Astrocyte (in vitro differentiated cells and primary cell): ENCODE measurements at regions not wholly inside any gene's neighbourhood (a gene's known extent, or its start where the extent isn't known, plus 50 kb on each side); places are given as distances from the start of the nearest gene placed in this dataset.

Experiments
- DNase-seq: peaks from one replicate; pipeline ENCODE4 v3.0.0-alpha.2; 2010; ENCODE audit warnings: low read depth
- FAIRE-seq: peaks from 2 replicates; lab custom pipeline; 2011; peaks lifted over from hg19 to GRCh38; lab: Jason Lieb, UNC
- H2AFZ ChIP-seq: 2 replicates; pipeline ENCODE4 v1.6.0; 2012; ENCODE audit warnings: low read depth, low read length, inconsistent platforms
- H3K27ac ChIP-seq: 2 replicates; pipeline ENCODE4 v1.5.1; 2011; ENCODE audit warnings: low read depth, low read length, inconsistent platforms
- H3K27me3 ChIP-seq: 2 replicates; pipeline ENCODE4 v1.6.0; 2011; ENCODE audit warnings: low read length, inconsistent platforms; ENCODE audit not compliant: insufficient read depth
- H3K36me3 ChIP-seq: 2 replicates; pipeline ENCODE4 v1.5.1; 2011; ENCODE audit warnings: low read length, inconsistent platforms; ENCODE audit not compliant: insufficient read depth
- H3K4me1 ChIP-seq: 2 replicates; pipeline ENCODE4 v1.5.1; 2011; ENCODE audit warnings: low read length, inconsistent platforms; ENCODE audit not compliant: insufficient read depth
- H3K4me2 ChIP-seq: 2 replicates; pipeline ENCODE4 v1.6.0; 2012; ENCODE audit warnings: low read length, inconsistent platforms
- H3K4me3 ChIP-seq: 2 replicates; pipeline ENCODE4 v1.5.1; 2011; ENCODE audit warnings: low read depth, mild to moderate bottlenecking, low read length, inconsistent platforms; ENCODE audit not compliant: insufficient read depth
- H3K79me2 ChIP-seq: 2 replicates; pipeline ENCODE4 v1.6.0; 2012; ENCODE audit warnings: mild to moderate bottlenecking, low read length, inconsistent platforms; ENCODE audit not compliant: insufficient read depth
- H3K9ac ChIP-seq: 2 replicates; pipeline ENCODE4 v1.6.0; 2012; ENCODE audit warnings: mild to moderate bottlenecking, low read length, inconsistent platforms
- H3K9me3 ChIP-seq: 2 replicates; pipeline ENCODE4 v1.5.1; 2012; ENCODE audit warnings: low read depth, mild to moderate bottlenecking, low read length, inconsistent platforms; ENCODE audit not compliant: insufficient read depth
- H4K20me1 ChIP-seq: 2 replicates; pipeline ENCODE4 v1.6.0; 2012; ENCODE audit warnings: low read length, inconsistent platforms; ENCODE audit not compliant: insufficient read depth
- H3K27ac Mint-ChIP-seq: one replicate; pipeline ENCODE4 v1.8.0; 2021; ENCODE audit warnings: mild to moderate bottlenecking, mixed read lengths; ENCODE audit not compliant: unreplicated experiment
- H3K27me3 Mint-ChIP-seq: one replicate; pipeline ENCODE4 v1.8.0; 2021; ENCODE audit warnings: low read depth, mixed read lengths; ENCODE audit not compliant: unreplicated experiment
- H3K36me3 Mint-ChIP-seq: one replicate; pipeline ENCODE4 v1.8.0; 2021; ENCODE audit warnings: low read depth, mixed read lengths; ENCODE audit not compliant: unreplicated experiment
- H3K4me1 Mint-ChIP-seq: one replicate; pipeline ENCODE4 v1.8.0; 2021; ENCODE audit warnings: low read depth, mixed read lengths; ENCODE audit not compliant: unreplicated experiment
- H3K4me3 Mint-ChIP-seq: one replicate; pipeline ENCODE4 v1.8.0; 2021; ENCODE audit warnings: mild to moderate bottlenecking, moderate library complexity, mixed read lengths; ENCODE audit not compliant: unreplicated experiment
- H3K9me3 Mint-ChIP-seq: one replicate; pipeline ENCODE4 v1.8.0; 2021; ENCODE audit warnings: mild to moderate bottlenecking, mixed read lengths; ENCODE audit not compliant: unreplicated experiment
- CTCF ChIP-seq: IDR thresholded peaks from 2 replicates; pipeline ENCODE4 v1.5.1; 2011; ENCODE audit warnings: low read depth, mild to moderate bottlenecking, inconsistent platforms, low read length, moderate library complexity; ENCODE audit not compliant: insufficient read depth
- EZH2 ChIP-seq: IDR thresholded peaks from 2 replicates; pipeline ENCODE4 v1.6.1; 2012; ENCODE audit warnings: mild to moderate bottlenecking, low read length, inconsistent platforms; ENCODE audit not compliant: insufficient read depth

DNA sequence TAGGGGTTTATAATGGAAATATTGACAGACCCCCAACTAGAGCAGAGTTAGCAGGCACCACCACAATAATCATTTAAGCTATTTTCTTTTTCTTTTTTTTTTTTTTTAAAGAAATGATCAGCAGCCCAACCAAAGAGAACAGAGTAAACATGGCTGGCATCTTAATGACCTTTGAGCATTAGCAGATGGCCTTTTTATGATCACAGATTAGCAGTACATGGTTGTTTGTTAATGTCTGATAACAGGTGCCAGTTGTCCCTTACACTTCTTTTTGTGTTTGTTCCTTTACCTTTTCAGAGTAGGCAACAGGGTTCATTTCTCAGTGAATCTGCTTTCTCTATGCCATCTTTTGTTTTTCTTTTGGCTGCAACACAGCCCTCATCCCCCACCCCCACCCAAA is 747.0 kb downstream of the BCL11A start:
- H3K9me3 Mint-ChIP-seq: no peaks in the 10 kb centered on the region
- no peak for DNase-seq
- no peaks in the 10 kb centered on the region for H3K9me3 ChIP-seq
- H3K36me3 ChIP-seq: no peaks in the 10 kb centered on the region
- H3K36me3 Mint-ChIP-seq: no peaks in the 10 kb centered on the region
- H2AFZ ChIP-seq: no peak overlapping the region
- no peaks in the 10 kb centered on the region for H3K4me1 ChIP-seq
- H3K4me3 ChIP-seq: no peak overlapping the region
- no peak overlapping the region for H3K27ac Mint-ChIP-seq
- no peak overlapping the region for H3K9ac ChIP-seq
- H3K4me3 Mint-ChIP-seq: no peak overlapping the region
- no peaks in the 10 kb centered on the region for H3K27me3 ChIP-seq
- H3K4me1 Mint-ChIP-seq: no peaks in the 10 kb centered on the region
- no peak overlapping the region for H3K4me2 ChIP-seq
- peaks cover 1% of the 10 kb centered on the region for H3K27me3 Mint-ChIP-seq
- no peak for TF ChIP-seq CTCF
- no peak for TF ChIP-seq EZH2
- H3K27ac ChIP-seq: no peak overlapping the region
- H3K79me2 ChIP-seq: no peaks in the 10 kb centered on the region
- FAIRE-seq: no peak
- H4K20me1 ChIP-seq: no peaks in the 10 kb centered on the region

DNA sequence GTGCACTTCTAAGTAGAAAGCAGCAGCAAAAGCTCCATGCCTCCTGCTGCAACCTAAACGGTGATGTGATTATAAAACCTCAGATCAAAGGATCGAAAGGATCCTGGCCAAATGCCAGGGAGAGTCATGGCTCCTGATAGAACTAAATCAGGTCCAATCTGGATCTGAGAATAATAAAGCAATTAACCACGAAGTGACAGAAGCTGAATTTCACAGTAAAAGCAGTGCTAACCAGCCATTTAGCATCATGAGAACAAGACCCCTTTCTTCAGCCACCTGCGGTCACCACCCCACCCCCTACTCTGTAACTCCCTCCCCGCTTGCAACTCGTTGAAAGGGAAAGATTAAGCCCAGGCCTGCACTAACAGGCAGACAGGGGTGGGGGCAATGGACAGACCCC is 748.7 kb downstream of the BCL11A start:
- no peaks in the 10 kb centered on the region for H3K79me2 ChIP-seq
- Mint-ChIP-seq H3K27me3 (peaks cover 1% of the 10 kb centered on the region), H3K36me3 (no peaks in the 10 kb centered on the region), H3K27ac (no peak overlapping the region), H3K4me3 (no peak overlapping the region), H3K9me3 (peaks cover 2% of the 10 kb centered on the region), H3K4me1 (no peaks in the 10 kb centered on the region)
- H3K4me2 ChIP-seq: no peak overlapping the region
- H3K9ac ChIP-seq: no peak overlapping the region
- TF ChIP-seq EZH2: no peak
- no peak for TF ChIP-seq CTCF
- no peak overlapping the region for H2AFZ ChIP-seq
- DNase-seq (no peak), FAIRE-seq (no peak)
- no peaks in the 10 kb centered on the region for H3K4me1 ChIP-seq
- no peaks in the 10 kb centered on the region for H3K9me3 ChIP-seq
- no peak overlapping the region for H3K27ac ChIP-seq
- no peaks in the 10 kb centered on the region for H4K20me1 ChIP-seq
- H3K27me3 ChIP-seq: no peaks in the 10 kb centered on the region
- no peaks in the 10 kb centered on the region for H3K36me3 ChIP-seq
- H3K4me3 ChIP-seq: no peak overlapping the region

- Mint-ChIP-seq H3K4me1 (no peaks in the 10 kb centered on the region), H3K27ac (no peak overlapping the region), H3K36me3 (no peaks in the 10 kb centered on the region), H3K9me3 (peaks cover 2% of the 10 kb centered on the region), H3K4me3 (no peak overlapping the region), H3K27me3 (no peaks in the 10 kb centered on the region)
- no peak overlapping the region for H3K27ac ChIP-seq
- H4K20me1 ChIP-seq: no peaks in the 10 kb centered on the region
- H3K4me3 ChIP-seq: no peak overlapping the region
- no peak for DNase-seq
- TF ChIP-seq EZH2: no peak
- no peak for TF ChIP-seq CTCF
- H3K9me3 ChIP-seq: no peaks in the 10 kb centered on the region
- no peaks in the 10 kb centered on the region for H3K79me2 ChIP-seq
- H3K27me3 ChIP-seq: no peaks in the 10 kb centered on the region
- no peak overlapping the region for H3K9ac ChIP-seq
- no peak overlapping the region for H3K4me2 ChIP-seq
- no peaks in the 10 kb centered on the region for H3K4me1 ChIP-seq
- FAIRE-seq: no peak
- H2AFZ ChIP-seq: no peak overlapping the region
- H3K36me3 ChIP-seq: no peaks in the 10 kb centered on the region
Measured at GRCh38 chr2:59803586-59803985, 749.9 kb downstream of the BCL11A start.
